ENCODE measurements at regions not wholly inside any gene's neighbourhood (a gene's known extent, or its start where the extent isn't known, plus 50 kb on each side); places are given as distances from the start of the nearest gene placed in this dataset.

DNA sequence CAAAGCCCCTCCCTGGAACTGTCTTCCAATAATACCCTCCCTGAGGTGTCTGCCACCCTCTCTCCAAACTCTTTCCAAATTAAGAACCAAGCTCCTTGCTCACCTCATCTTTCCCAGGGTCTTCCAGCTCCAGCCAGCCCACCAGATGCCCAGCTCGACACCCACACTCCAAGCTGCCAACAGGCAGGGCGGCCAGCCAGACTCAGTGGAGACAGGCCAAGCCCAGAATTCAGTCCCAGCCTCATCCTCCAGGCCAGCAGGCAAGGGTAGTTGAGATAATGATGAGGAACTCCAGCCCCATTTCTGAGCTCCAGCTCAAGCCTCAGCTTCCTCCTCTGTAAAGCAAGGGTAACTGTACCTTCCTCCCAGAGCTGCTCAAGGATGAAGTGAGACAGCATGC lies 132.9 kb downstream of the CHST1 start:
- Histone ChIP-seq H3K36me3 (no peaks in the 10 kb centered on the region), H3K4me3 (no peak overlapping the region), H3K27me3 (peaks cover 0 to 12% (median 0%) of the 10 kb centered on the region in 9 donors), H3K27ac (no peak overlapping the region), H3K4me1 (no peaks in the 10 kb centered on the region), H3K9me3 (no peaks in the 10 kb centered on the region)
- ATAC-seq (no peak), DNase-seq (no peak)
- no peak for TF ChIP-seq POLR2A (IDR thresholded peaks at IDR 0.05)
- intact Hi-C loops (cut with DNase I) = loop anchor here in 1 of 10 donors (10.0 kb wide), 1 partner anchor 122 kb away; no protein-coding TSS in a partner anchor
- 40 to 65% (median 53%) methylated on average over 2 of the region's 2 CpGs for WGBS, 4 donors

DNA sequence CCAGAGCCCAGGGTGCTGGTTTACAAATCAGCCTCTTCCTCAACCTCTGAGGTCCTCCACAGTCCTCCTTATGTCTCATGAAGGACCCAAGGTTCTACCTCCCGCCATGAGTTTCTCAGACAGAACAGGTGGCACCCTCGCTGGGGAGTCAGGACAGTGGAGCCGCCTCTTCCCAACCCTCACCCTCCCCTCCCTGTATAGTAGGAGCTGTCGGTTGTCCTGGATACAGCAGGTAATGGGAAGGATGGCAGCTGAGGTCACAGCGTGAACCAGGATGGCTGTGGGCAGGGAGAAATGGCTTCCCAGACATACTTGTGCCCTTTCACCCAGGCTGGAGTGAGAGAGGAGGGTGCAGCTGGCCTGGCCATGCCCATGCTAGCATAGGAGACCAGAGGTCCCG lies 134.6 kb downstream of the CHST1 start:
- peaks cover 0 to 12% (median 0%) of the 10 kb centered on the region in 9 donors for H3K27me3 ChIP-seq
- ATAC-seq = no peak
- no peaks in the 10 kb centered on the region for H3K4me1 ChIP-seq
- no peak overlapping the region for H3K4me3 ChIP-seq
- no peaks in the 10 kb centered on the region for H3K9me3 ChIP-seq
- intact Hi-C loops (cut with DNase I) = loop anchor here in 1 of 10 donors (10.0 kb wide), 1 partner anchor 124 kb away; no protein-coding TSS in a partner anchor
- H3K27ac ChIP-seq = no peak overlapping the region
- no peaks in the 10 kb centered on the region for H3K36me3 ChIP-seq
- WGBS, 4 donors = 81 to 93% (median 87%) methylated on average over 6 of the region's 6 CpGs
- no peak for DNase-seq
- TF ChIP-seq, protein P1, sequence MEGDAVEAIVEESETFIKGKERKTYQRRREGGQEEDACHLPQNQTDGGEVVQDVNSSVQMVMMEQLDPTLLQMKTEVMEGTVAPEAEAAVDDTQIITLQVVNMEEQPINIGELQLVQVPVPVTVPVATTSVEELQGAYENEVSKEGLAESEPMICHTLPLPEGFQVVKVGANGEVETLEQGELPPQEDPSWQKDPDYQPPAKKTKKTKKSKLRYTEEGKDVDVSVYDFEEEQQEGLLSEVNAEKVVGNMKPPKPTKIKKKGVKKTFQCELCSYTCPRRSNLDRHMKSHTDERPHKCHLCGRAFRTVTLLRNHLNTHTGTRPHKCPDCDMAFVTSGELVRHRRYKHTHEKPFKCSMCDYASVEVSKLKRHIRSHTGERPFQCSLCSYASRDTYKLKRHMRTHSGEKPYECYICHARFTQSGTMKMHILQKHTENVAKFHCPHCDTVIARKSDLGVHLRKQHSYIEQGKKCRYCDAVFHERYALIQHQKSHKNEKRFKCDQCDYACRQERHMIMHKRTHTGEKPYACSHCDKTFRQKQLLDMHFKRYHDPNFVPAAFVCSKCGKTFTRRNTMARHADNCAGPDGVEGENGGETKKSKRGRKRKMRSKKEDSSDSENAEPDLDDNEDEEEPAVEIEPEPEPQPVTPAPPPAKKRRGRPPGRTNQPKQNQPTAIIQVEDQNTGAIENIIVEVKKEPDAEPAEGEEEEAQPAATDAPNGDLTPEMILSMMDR (IDR thresholded peaks at IDR 0.05) = no peak
- no peak for TF ChIP-seq POLR2A (IDR thresholded peaks at IDR 0.05)

DNA sequence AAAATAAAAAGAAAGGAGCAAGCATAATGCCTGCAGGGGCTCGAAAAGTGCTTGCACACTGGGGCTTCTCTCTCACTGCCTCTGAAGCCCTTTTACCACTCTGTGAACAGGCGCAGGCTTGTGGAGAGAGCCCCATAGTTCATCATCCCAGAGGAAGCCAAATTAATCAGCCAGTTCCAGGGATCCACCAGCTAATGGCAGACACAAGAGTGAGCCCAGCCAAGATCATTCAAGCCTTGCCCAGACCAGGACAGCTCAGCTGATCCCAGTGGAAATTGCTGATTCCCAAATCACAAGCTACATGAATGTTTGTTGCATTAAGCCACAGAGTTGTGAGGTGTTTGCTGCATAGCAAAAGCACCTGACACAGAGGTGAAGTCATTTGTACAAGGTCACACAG lies 135.3 kb downstream of the CHST1 start:
- TF ChIP-seq POLR2A (IDR thresholded peaks at IDR 0.05) = no peak
- TF ChIP-seq, protein P1 (IDR thresholded peaks at IDR 0.05) = no peak
- intact Hi-C loops (cut with DNase I) = loop anchor here in 1 of 10 donors (10.0 kb wide), 1 partner anchor 125 kb away; no protein-coding TSS in a partner anchor
- Histone ChIP-seq H3K4me1 (no peaks in the 10 kb centered on the region), H3K36me3 (no peaks in the 10 kb centered on the region), H3K27me3 (peaks cover 0 to 12% (median 0%) of the 10 kb centered on the region in 9 donors), H3K9me3 (no peaks in the 10 kb centered on the region), H3K4me3 (no peak overlapping the region), H3K27ac (no peak overlapping the region)
- no peak for DNase-seq
- no peak for ATAC-seq
- 85 to 91% (median 87%) methylated on average over 2 of the region's 2 CpGs for WGBS, 4 donors

DNA sequence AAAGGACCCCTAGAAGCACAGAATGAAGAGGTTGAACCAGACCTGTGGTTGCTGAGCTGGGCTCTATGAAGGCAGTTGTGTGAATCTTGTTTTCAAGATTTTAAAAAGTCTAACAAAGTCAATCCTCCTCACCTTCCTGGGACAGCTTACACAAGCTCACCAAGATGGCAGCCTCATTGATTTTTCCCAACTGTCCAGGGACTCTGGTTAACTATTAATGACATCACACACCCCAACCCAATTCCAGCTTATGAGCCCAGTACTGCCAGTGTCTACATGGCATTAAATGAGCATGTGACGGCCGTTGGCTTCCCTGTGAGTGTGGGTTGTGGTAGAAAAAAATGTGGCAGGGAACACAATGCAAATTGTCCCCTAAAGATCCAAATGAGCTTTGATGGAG lies 137.0 kb downstream of the CHST1 start:
- no peak for ATAC-seq
- TF ChIP-seq, protein P1 (IDR thresholded peaks at IDR 0.05) = no peak
- TF ChIP-seq POLR2A (IDR thresholded peaks at IDR 0.05) = no peak
- Histone ChIP-seq H3K27ac (no peak overlapping the region), H3K9me3 (peaks cover 0 to under 1% (median 0%) of the 10 kb centered on the region in 12 donors), H3K4me3 (no peak overlapping the region), H3K4me1 (no peaks in the 10 kb centered on the region), H3K27me3 (no peaks in the 10 kb centered on the region), H3K36me3 (no peaks in the 10 kb centered on the region)
- intact Hi-C loops (cut with DNase I) = no loop called here
- no peak for DNase-seq
- WGBS, 4 donors = 82 to 91% (median 86%) methylated on average over 2 of the region's 2 CpGs

DNA sequence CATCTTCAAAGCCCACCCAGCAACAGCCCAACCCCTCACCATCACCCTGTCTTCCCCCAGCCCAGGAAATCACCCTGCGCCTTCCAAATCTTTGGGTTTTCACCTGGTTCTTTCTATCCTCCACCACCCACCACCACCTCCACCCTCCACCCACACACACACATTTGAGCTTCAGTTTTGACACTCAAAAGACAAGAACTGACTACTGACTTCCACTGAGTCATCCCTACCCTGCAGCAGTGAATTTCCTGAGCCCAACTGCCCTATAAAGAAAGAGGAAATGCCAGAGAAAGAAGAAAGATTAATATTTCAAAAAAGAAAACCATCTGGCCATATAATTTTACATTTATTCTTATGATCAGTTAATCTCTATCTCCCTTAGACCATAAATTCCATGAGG lies 137.5 kb downstream of the CHST1 start:
- H3K27ac ChIP-seq = no peak overlapping the region
- DNase-seq (no peak), ATAC-seq (no peak)
- no peaks in the 10 kb centered on the region for H3K4me1 ChIP-seq
- H3K4me3 ChIP-seq = no peak overlapping the region
- H3K9me3 ChIP-seq = peaks cover 0 to 6% (median 0%) of the 10 kb centered on the region in 12 donors
- intact Hi-C loops (cut with DNase I) = no loop called here
- TF ChIP-seq POLR2A (IDR thresholded peaks at IDR 0.05) = no peak
- TF ChIP-seq, protein P1 (IDR thresholded peaks at IDR 0.05) = no peak
- H3K36me3 ChIP-seq = no peaks in the 10 kb centered on the region
- no peaks in the 10 kb centered on the region for H3K27me3 ChIP-seq
- 83 to 100% (median 89%) methylated on average over 1 of the region's 1 CpG for WGBS, 4 donors

Measured in heart left ventricle (tissue), 16 donors.